HG02763 (cell line): ENCODE measurements at regions not wholly inside any gene's neighbourhood (a gene's known extent, or its start where the extent isn't known, plus 50 kb on each side); places are given as distances from the start of the nearest gene placed in this dataset.
A peak's percentile ranks its signal among the peaks of the same experiment; 100 is the strongest.

Source experiments
- ATAC-seq: cut with Tn5 transposase; IDR thresholded peaks from one replicate; pipeline ENCODE4 v1.9.1; 2021; ENCODE audit warnings: mild to moderate bottlenecking, moderate library complexity; ENCODE audit not compliant: unreplicated experiment

DNA sequence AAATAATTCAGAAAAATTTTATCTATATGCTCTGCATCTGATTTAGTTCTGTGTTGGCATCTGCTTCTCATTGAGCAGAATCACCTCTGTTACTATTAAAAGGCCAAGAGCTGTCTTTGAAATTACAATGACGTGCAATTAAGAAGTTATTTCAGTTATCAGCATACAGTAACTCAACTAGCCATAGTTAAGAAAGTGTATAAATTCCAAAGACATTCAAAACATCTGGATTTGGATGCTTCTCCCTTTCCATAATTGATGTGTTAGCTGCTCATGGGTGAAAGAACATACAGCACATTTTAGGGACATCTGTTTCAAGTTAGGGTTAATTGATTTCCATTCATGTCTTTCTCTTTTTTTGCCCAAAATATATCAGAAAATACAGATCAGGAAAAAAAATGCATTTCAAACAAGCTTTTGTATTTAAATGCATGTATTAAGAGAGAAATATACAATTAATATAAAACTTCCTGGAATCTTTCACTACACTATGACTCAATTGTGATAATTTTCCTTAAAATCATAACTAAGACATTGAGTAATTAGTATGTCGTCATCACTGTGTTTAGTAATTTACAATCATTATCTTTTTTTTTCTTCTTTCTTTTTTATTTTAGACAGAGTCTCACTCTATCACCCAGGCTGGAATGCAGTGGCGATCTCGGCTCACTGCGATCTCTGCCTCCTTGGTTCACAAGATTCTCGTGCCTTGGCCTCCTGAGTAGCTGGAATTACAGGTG, 82.7 kb upstream of the MBNL1 start:
- no peak for ATAC-seq

DNA sequence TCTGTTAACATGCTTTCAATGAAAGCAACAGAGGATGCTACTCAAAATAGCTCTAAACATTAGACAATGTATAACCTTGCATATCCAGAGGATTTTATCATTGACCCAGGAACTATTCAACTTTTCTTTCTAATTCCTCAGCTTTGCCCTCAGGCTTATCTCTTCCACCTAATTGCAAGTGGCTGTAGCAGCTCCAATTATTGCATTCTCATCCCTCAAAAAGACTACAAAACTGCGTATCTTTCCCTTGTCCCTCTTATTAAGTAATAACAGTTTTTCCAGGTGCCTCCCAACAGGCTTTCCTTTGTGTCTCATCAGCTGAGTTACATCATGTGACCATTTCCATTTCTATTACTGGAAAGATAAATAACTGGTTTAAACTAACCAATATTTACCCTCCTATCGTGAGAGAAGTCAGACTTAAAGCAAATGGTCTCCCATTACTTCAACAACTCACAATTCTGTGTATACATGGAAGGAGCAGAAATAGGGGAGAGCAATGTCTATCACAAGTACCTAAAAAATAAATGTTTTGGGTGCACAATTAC, 78.0 kb upstream of the MBNL1 start:
- ATAC-seq, result no peak

DNA sequence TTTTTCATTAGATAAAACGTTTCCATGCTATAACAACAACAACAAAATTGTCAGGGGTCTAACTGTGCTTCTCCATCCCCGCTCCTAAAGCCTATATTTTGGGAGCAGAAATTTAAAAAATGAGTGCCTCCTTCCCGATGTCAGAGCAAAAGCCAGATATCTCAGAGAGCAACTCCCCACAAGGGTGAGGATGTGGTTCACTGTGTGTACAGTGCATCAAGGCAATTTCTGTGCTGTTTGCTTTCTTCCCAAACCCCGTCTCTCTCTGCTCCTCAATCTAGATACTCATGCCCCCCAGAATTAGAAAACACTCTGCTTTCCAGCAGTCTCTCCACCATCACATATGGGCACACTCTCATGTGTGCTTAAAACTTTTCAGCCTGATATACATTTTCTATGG, 76.7 kb upstream of the MBNL1 start:
- no peak for ATAC-seq

DNA sequence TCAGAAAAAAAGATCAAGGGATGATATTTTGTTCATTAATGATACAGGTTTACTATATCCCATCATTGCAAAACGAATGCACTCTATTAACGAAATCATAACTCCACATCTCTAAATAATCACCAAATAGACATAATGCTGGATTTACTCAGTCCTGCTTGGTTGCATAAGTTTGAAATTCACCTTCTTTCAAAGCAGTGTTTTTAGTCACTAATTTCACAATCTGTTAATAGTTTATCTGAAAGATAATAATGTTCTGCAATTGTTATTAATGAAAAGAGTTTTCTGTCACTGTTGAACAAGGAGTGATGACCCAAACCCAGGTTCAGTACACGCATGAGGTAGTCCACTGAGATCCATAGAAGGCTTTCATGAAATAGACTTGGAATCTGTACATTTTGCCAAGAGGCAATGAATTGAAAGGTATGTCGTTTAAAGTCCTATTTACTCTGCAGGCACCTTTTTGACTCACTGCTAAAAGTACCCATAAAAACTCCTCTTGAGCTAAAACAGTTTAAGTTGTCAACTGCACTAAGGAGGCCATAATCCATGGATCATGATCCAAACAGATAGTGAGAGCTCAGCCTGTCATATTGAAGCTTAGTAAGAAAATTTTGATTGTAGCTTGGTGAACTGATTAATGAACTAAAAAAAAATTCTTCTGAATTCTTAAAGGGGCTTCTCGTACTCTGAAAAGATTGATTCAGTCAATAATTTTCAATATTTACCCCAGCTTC, 75.6 kb upstream of the MBNL1 start:
- ATAC-seq, result no peak

DNA sequence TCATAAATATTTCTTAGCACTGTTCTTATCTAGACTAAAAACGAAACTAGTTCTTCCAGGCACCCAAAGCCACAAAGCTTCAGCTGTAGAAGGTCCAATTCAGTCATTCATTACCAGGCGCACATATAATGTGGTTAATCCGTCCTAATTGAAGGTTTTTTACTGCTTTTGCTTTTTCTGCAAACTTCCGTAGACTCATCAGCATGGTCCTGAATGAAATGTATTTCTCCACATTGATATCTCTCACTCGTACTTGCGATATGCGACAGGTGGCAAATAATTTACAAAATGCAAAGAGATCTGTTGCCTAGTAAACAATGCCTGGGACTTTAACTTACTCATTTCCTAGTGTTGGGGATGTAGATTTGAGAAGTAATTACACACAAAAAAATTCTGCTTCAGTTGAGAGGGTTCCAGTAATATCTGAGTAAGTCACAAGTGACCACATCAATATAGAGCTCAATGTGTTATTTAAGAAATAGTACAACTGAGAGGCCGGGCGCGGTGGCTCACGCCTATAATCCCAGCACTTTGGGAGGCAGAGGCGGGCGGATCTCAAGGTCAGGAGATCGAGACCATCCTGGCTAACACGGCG, 75.0 kb upstream of the MBNL1 start:
- ATAC-seq, result peak; percentile 46

DNA sequence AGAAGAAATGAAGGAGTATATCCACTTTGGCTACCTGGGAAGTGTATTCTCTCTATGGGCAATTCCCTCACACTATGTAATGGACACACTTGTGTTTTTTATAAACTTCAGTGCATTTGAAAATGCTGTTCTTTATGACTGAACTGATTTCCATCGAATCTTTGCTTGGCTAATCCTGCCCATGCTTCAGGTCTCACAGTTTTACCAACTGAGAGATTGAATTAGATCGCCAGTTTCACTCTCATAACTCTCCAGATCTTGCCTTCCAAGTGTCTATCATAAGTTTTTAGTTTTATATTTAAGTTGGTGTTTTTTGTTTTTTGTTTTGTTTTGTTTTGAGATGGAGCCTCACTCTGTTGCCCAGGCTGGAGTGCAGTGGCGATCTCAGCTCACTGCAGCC, 73.5 kb upstream of the MBNL1 start:
- no peak for ATAC-seq

DNA sequence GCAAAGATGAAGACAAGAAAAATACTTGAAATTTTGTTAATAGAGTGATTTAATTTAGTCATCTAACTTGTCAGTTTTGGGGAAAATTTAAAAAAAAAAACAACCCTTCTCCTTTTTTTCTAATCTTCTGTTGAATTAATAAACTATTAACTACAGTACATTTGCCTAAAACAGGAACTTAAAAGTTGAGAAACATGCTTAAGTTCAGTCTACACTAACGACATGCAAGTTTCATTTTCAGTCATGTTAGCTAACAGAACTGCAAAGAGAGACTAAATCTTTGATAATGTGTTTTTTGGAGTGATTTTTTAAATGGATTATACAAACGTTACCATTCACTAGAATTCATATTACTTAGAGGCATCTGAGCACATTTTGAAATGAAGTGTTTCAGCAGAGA, 71.9 kb upstream of the MBNL1 start:
- peak; percentile 42 for ATAC-seq

DNA sequence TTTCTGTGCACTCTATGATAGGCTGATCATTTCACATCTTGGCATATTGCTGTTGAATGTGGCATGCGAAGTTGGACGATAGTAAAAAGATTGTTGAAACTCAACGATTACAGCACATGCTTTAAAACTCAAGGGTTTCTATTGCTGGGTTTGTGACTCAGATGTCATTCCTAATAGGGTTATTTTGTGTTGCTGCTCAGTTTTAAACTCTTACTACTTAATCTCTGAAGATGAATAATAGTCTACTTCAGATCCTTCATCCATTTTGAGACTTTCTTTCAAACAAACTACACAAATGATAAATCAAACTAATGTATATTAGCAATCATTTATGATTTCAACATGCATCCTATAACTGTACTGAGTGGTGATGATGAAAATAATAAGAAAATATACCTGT, 71.3 kb upstream of the MBNL1 start:
- ATAC-seq, result no peak

DNA sequence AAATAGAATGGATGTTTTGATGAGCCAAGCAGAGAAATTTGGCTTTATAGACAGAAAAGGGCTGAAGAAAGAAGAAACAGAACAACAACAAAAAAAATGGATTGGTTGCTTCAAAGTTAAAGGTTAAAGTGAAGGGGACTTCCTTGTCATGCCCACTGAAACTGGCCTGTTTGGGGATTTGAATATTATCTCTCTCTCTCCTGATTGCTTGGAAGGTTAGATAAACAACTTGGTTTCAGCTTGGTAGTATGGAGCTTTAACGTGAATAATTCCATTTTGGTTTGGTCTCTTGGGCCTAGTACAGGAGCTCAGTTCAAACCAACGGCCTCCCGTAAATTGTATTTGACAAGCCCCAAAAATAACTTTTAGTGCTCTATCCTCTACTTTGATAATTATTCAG, 70.8 kb upstream of the MBNL1 start:
- peak; percentile 32 for ATAC-seq

DNA sequence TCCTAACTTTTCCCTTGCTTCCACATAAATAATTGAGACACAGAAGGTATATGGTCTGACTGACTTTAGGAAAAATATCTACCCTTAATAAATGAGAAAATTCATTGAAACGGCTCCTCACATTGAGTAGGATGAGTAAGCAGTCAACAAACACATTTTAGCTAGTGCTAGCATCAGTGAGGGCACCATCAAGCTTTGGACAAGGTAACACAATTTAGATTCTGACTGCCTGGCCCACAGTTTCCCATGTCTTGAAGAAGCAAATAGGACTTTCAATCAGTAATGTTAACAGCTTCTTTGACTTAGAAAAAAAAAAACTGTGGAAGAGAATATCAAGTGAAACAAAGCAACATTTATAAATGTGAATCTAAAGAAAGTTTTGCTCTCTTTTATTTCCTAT, 70.1 kb upstream of the MBNL1 start:
- ATAC-seq, result no peak

DNA sequence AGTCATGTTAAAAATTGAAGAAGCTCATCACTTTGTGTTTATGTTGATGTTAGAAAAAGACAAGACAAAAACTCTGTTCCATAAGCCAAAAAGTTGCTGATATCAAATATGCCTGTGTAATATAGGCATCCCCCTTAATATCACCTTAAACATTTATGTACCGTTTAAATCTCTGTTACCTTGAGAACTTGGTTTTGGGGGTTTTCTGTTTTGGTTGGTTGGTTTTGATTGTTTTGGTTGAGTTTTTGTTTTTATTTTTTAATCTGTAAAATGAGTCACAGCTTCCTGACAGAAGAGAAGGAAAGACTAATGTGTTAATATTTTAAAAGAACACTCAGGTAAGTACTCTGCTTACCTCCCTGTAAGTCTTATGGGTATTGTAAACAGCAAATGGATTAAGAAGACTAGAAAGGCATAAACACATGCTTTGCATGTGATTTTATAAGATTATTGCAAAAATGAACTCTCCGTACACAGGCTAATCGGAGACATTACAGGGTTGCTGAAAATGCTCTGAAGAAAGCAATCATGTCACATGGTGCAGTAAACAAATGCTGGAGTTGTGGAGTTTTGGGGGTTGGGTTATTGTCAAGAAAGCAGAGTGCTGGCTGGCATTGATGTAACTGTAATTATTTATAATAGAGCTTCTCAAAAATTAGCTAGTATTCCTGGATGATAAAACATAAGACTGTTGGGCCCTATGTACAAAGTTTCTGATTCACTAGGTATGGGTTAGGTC, 69.5 kb upstream of the MBNL1 start:
- no peak for ATAC-seq

DNA sequence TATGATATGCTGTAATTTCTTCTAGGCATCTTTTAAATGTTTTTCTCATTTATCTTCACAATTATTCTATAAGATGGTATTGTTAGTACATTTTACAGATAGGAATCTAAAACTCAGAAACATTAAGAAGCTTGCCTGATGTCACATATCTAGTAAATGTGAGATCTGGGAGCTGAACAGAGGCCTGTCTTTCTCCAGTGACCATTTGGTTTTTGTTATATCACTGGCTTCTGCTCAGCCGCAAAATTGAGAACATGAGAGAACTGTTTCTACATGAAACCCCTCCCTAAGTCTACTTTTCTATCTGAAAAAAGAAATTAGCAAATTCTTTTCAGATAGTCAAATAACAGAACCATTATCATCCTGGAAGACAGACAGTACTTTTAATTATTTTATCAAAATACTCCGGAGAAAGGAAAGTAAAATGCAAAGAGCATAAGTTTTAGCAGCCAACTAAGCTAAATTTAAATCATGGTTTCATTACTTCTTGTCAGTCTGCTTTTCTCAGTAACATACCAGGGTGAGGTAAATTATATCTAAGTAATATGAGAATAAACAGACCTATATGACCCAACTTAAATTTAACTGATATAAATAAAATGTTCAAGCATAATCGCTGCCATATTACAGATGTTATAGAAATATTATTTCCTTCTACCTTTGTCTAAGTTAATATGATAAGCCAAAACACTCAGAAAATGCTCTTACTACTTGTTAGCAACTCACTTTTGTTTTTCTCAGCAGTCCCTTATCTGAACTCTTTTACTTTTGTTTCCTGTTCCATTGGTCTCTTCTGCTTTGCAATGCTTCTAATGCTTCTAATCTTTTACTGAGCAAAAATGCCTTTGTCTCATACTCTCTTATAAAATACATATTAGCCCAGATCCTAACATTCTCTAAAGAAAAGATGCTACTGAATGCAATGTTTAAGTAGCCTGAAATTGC, 68.0 kb upstream of the MBNL1 start:
- ATAC-seq, result no peak

DNA sequence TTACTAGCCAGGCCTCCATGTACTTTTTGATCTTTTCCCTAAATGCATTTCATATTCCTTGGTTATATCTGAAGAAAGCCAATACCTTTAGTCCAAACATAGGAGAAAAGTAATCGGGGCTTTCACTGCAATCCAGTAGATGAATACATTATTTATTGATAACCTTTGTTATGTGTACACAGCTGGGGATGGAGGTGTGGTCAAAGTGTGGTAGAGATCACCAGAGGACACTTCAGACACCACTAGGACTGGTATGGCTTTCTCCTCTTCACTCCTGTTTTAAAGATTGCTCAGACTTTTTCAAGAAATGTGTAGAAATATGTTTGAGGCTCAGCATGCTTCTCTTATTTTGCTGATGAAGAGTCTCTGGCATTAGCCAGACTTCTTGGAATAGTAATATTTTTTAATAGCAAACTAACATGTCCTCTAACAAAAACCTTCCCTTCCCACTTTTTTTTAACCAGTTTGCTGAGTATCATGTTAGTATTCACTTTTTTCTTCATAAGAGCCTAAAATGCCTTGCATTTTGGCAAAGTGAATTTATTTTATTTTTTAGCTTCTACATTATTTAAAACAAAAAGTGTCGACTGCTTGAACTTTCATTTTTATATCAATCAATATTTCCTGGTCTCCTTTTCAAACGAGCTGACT, 65.6 kb upstream of the MBNL1 start:
- ATAC-seq, result no peak

DNA sequence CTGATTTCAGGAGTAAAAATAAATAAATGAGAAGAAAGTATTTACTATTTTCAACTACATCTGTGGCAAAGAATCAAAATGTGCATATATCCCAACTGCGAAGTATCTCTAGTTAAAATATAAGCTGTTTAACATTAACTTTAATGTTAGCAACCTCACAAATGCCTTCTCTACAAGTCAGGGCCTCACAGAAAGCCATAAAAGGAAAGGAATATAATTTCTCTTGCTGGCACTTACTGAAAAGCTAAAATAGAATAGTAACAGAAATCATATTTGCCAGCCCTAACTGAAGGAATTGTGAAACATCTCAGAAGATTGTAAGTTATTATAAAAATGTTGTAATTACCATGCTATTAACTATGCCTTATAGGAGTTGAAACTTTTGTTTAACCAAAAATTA, 65.1 kb upstream of the MBNL1 start:
- no peak for ATAC-seq

DNA sequence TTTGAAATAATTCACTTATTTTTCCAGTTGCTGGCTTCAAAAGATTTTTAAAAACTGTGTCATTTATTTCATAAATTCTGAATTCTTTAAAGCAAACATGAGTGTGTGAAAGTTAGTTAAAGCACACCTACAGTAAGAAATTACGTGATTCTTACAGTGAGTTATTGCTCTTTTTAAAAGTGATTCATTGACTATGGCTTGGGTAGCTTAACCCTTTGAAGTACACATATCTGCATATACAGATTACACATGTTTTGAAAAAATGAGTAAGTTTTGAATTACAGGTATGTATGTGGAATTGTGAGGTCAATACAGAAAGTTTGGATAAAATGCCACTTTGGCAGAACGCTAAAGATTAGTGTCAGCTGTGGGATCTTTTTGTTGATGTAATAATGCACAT, 64.5 kb upstream of the MBNL1 start:
- no peak for ATAC-seq

DNA sequence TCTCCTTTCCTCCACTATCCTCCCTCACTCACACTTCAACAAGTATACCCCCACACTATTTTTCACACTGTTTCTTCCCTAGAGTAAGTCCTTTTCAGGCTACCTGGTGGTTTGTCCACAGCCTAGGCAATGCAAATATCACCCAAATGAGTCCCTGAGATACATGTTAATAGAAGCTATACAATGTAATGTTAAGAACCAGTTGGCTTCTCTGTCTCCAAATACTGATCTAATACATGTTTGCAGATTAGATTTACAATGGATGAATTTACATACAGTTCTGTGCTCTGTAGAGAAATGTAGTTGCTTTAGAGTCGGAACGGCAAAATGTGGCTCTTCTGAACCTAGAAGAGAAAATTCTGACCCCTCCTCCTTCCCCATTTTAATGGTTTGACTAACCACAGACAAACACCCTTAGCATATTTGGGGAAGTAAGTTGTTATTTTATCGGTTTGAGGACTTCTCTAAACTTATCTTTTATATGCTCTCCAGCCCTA, 63.6 kb upstream of the MBNL1 start:
- ATAC-seq, result peak; percentile 41

DNA sequence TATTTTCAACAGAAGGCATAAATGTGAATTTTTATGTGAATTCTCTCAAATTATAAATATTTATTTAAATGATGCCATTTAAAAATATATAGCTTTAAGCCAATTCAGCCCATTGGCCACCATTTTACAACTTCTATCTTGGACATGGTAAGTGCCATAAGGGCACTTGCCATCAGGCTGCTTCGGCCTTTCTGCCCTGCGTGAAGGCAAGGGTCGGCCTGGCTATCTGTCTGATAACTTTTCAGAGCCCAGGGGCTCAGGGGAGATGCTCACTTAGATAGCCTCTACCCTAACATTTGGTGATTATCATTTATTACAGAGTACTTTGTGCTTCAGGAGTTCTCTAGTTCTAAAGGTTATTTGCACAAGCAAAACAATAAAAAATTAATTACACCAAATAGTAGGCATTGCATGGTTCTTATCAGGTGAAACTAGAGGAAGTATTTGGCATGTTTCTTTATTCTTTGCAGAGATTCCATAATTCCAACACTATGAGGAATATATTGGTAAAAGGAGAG, 62.4 kb upstream of the MBNL1 start:
- no peak for ATAC-seq

DNA sequence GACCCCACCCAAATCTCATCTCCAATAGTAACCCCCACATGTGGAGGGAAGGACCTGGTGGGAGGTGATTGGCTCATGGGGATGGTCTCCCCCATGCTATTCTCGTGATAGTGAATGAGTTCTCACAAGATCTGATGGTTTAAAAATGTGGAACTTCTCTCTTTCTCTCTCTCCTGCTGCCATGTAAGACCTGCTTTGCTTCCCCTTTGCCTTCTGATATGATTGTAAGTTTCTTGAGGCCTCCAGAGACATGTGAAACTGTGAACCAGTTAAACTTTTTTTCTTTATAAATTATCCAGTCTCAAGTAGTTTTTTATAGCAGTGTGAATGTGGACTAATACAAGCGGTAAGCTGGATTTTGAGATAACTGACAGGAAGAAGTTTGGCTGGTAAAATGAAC, 60.3 kb upstream of the MBNL1 start:
- ATAC-seq, result no peak

DNA sequence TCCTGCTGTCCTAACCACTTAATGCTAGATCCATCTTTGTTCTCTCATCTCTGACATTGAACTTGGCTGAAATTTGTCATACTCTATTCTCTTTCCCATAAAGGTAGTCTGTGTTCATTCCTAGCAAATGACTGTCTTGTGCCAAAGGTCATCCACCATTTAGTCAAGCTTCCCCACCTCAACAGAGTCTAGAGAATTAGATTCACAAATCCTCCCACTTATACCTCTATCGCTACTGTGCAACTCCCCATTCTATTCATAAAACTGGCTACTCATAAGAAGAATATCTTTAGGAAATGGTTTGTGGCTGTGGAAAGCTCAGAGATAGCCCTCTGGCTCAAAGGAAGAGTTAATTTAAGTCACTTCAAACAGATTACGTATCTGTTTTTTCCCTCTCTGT, 59.7 kb upstream of the MBNL1 start:
- ATAC-seq, result no peak
